ENCODE measurements at regions not wholly inside any gene's neighbourhood (a gene's known extent, or its start where the extent isn't known, plus 50 kb on each side); places are given as distances from the start of the nearest gene placed in this dataset.

- ATAC-seq (no peak), DNase-seq (ENCODE audit: extremely low read depth in 1 of 4, low spot score in 3 of 4) (no peak), FAIRE-seq (no peak)
- Histone ChIP-seq H3K9me3 (replicated peaks; ENCODE audit: control insufficient read depth, insufficient read depth, low read depth, low read length) (no peaks in the 10 kb centered on the region), H2AFZ (ENCODE audit: low read depth, low read length) (no peak overlapping the region), H3K4me2 (ENCODE audit: insufficient read depth, low read length) (no peak overlapping the region), H3K4me3 (no peak overlapping the region), H3K79me2 (ENCODE audit: control insufficient read depth, insufficient read depth, low read length) (no peaks in the 10 kb centered on the region), H3K27ac (ENCODE audit: extremely low read depth, low read depth, low read length) (no peak overlapping the region), H3K9ac (ENCODE audit: insufficient read depth in 1 of 2, low read depth in 2 of 2, low read length in 2 of 2) (no peak overlapping the region), H3K4me1 (replicated peaks in 1 of 2; ENCODE audit: control insufficient read depth in 2 of 2, insufficient read depth in 2 of 2, low read length in 2 of 2) (no peaks in the 10 kb centered on the region), H3K9me1 (ENCODE audit: control insufficient read depth, insufficient read depth, low read length) (no peaks in the 10 kb centered on the region), H3K36me3 (ENCODE audit: control insufficient read depth, insufficient read depth, low read length) (no peaks in the 10 kb centered on the region), H3K27me3 (ENCODE audit: control insufficient read depth in 2 of 2, insufficient read depth in 2 of 2, low read length in 2 of 2) (no peaks in the 10 kb centered on the region; a peak in 1 of 5 replicates), H4K20me1 (replicated peaks; ENCODE audit: control insufficient read depth, insufficient read depth, low read length) (no peaks in the 10 kb centered on the region)
- no TSS peak for BruUV-seq (replicated peaks)
- ChIA-PET POLR2A (no interaction called here), CTCF (ENCODE audit: low intra/inter-chr PET ratio) (no interaction called here)
- intact Hi-C loops (cut with micrococcal nuclease): no loop called here
- in situ Hi-C loops (cut with MboI): no loop called here
- 1% methylated on average over 7 of the region's 7 CpGs for WGBS (ENCODE audit: insufficient coverage, low coverage, missing lambda C conversion rate)
- TF ChIP-seq IRF9 (tag; IDR thresholded peaks at IDR 0.05) (no peak), E2F3 (CRISPR knock-in tag; IDR thresholded peaks at IDR 0.05) (no peak), DACH1 (IDR thresholded peaks at IDR 0.05; ENCODE audit: partially characterized antibody) (no peak), CREB3L1 (IDR thresholded peaks at IDR 0.05; ENCODE audit: borderline replicate concordance, low read depth) (no peak), RNF2 (IDR thresholded peaks at IDR 0.05) (no peak), FOS (IDR thresholded peaks at IDR 0.05; ENCODE audit: extremely low read depth, insufficient read length) (no peak), NR2C1 (IDR thresholded peaks at IDR 0.05) (no peak), NR2C1 (tag; IDR thresholded peaks at IDR 0.05) (no peak), CHD2 (IDR thresholded peaks at IDR 0.05; ENCODE audit: low read depth, low read length) (no peak), KHSRP (IDR thresholded peaks at IDR 0.05) (no peak), FOXA3 (CRISPR knock-in tag; conservative IDR thresholded peaks at IDR 0.05 in 1 of 2, IDR thresholded peaks at IDR 0.05 in 1 of 2) (no peak), THAP12 (CRISPR knock-in tag; IDR thresholded peaks at IDR 0.05) (no peak), RBBP5 (IDR thresholded peaks at IDR 0.05; ENCODE audit: borderline replicate concordance, insufficient read depth, low read length, poor library complexity, severe bottlenecking) (no peak), NR3C1 (CRISPR knock-in tag; IDR thresholded peaks at IDR 0.05) (no peak), CBX1 (IDR thresholded peaks at IDR 0.05; ENCODE audit: low read depth) (no peak), RBM22 (IDR thresholded peaks at IDR 0.05; ENCODE audit: low read depth, low read length, poor library complexity, severe bottlenecking) (no peak), ZNF217 (CRISPR knock-in tag; IDR thresholded peaks at IDR 0.05) (no peak), CEBPB (tag; IDR thresholded peaks at IDR 0.05) (no peak), IRF1 (CRISPR knock-in tag; IDR thresholded peaks at IDR 0.05; ENCODE audit: borderline replicate concordance) (no peak), DIDO1 (tag; IDR thresholded peaks at IDR 0.05; ENCODE audit: low read depth) (no peak), MECOM (CRISPR knock-in tag; IDR thresholded peaks at IDR 0.05) (no peak)
Observed at GRCh38 chr7:4428526-4428925, 253.6 kb upstream of the FOXK1 start.

Measured in K562 (cell line).